HCT116 (cell line): ENCODE measurements at regions not wholly inside any gene's neighbourhood (a gene's known extent, or its start where the extent isn't known, plus 50 kb on each side); places are given as distances from the start of the nearest gene placed in this dataset.

Experiments used
- ATAC-seq: fragments of 200-7000 bp; cut with Tn5 transposase; 2 replicates; pipeline ENCODE4 v1.9.1; 2020; ENCODE audit warnings: mild to moderate bottlenecking, moderate library complexity
- BruUV-seq: library from RNA; stranded (reverse); fragments of 400-500 nt; replicated peaks from 2 replicates; lab custom pipeline; 2021; lab: Mats Ljungman, UMichigan
- CTCF ChIA-PET: fragments of 300-600 bp; sonication (Branson Sonifier 250); formaldehyde crosslinking; loops from one replicate; lab custom pipeline; 2021; ENCODE audit warnings: antibody characterized with exemption; lab: Charles Lee
- POLR2A ChIA-PET: fragments of 300-600, 350-600 bp; sonication (Branson Sonifier 250); formaldehyde crosslinking; loops from one replicate; lab custom pipeline; 2021; ENCODE audit warnings: antibody characterized with exemption; lab: Charles Lee
- RAD21 ChIA-PET, 2 experiments: fragments of 300-600 bp; sonication (Branson Sonifier 250); formaldehyde crosslinking; loops; one replicate each; lab custom pipeline; 2023; ENCODE audit warnings: low total read pairs in 2 of 2; ENCODE audit not compliant: uncharacterized antibody in 2 of 2, unreplicated experiment in 2 of 2, low non-redundant PET in 1 of 2; lab: Charles Lee
- DNase-seq: peaks from one replicate; pipeline ENCODE4 v3.0.0-alpha.2; 2010; ENCODE audit warnings: low read depth, low spot score
- H2AFZ ChIP-seq: fragments of 200-600 bp; shearing (Covaris generic), sonication (generic); 2 replicates; pipeline ENCODE4 v1.6.1; 2017; ENCODE audit warnings: low read depth, mixed run types, mixed read lengths, antibody characterized with exemption, low read length; ENCODE audit not compliant: poor library complexity, severe bottlenecking
- H3K27ac ChIP-seq: 2 replicates; pipeline ENCODE4 v1.5.1; 2012; ENCODE audit warnings: low read depth, low read length
- H3K27me3 ChIP-seq: fragments of 200-600 bp; sonication (generic); 2 replicates; pipeline ENCODE4 v1.6.1; 2016; ENCODE audit warnings: mixed run types, low read length, mixed read lengths; ENCODE audit not compliant: insufficient read depth
- H3K36me3 ChIP-seq, 2 experiments: fragments of 200-500 bp in 1 of 2; fragments of 200-600 bp in 1 of 2; sonication (Bioruptor generic) in 1 of 2; sonication (generic) in 1 of 2; 2 replicates each; pipeline versions ENCODE4 v1.5.1 to v1.6.1; 2014 to 2016; ENCODE audit warnings: low read length in 2 of 2, inconsistent platforms in 1 of 2, mixed read lengths in 1 of 2, mixed run types in 1 of 2; ENCODE audit not compliant: insufficient read depth in 2 of 2, control insufficient read depth in 1 of 2
- H3K4me1 ChIP-seq, 2 experiments: fragments of 200-600 bp in 1 of 2; sonication (generic) in 1 of 2; 2 replicates each; pipeline versions ENCODE4 v1.5.1 to v1.6.1; 2012 to 2017; ENCODE audit warnings: low read length in 2 of 2, inconsistent platforms in 1 of 2, mild to moderate bottlenecking in 1 of 2, mixed read lengths in 1 of 2, mixed run types in 1 of 2, moderate library complexity in 1 of 2; ENCODE audit not compliant: insufficient read depth in 2 of 2, control insufficient read depth in 1 of 2
- H3K4me2 ChIP-seq: fragments of 200-600 bp; sonication (generic); 2 replicates; pipeline ENCODE4 v1.6.1; 2017; ENCODE audit warnings: mixed run types, low read length, mixed read lengths
- H3K4me3 ChIP-seq, 2 experiments: fragments of 200-600 bp in 1 of 2; sonication (generic) in 1 of 2; replicated peaks in 1 of 2; 2 replicates each; pipeline ENCODE4 v1.5.1; 2011 to 2016; ENCODE audit warnings: low read length in 2 of 2, control low read depth in 1 of 2, low read depth in 1 of 2, mild to moderate bottlenecking in 1 of 2, mixed read lengths in 1 of 2, mixed run types in 1 of 2
- H3K79me2 ChIP-seq: fragments of 200-600 bp; sonication (generic); 2 replicates; pipeline ENCODE4 v1.6.1; 2017; ENCODE audit warnings: mild to moderate bottlenecking, mixed run types, low read length, moderate library complexity, mixed read lengths; ENCODE audit not compliant: insufficient read depth
- H3K9ac ChIP-seq: fragments of 200-600 bp; sonication (generic); 2 replicates; pipeline ENCODE4 v1.6.1; 2016; ENCODE audit warnings: low read length, mixed read lengths
- H3K9me2 ChIP-seq: fragments of 200-600 bp; sonication (generic), shearing (Covaris generic); 2 replicates; pipeline ENCODE4 v1.6.1; 2017; ENCODE audit warnings: mixed run types, mild to moderate bottlenecking, moderate library complexity; ENCODE audit not compliant: insufficient read depth
- H3K9me3 ChIP-seq, 2 experiments: fragments of 200-500 bp in 1 of 2; fragments of 200-600 bp in 1 of 2; sonication (Bioruptor generic) in 1 of 2; sonication (generic) in 1 of 2; 2 replicates each; pipeline ENCODE4 v1.6.1; 2014 to 2017; ENCODE audit warnings: low read length in 2 of 2, mixed read lengths in 2 of 2, inconsistent platforms in 1 of 2, low read depth in 1 of 2, mild to moderate bottlenecking in 1 of 2, mixed run types in 1 of 2, moderate library complexity in 1 of 2; ENCODE audit not compliant: control insufficient read depth in 1 of 2, insufficient read depth in 1 of 2
- H4K20me1 ChIP-seq: fragments of 200-600 bp; sonication (generic), shearing (Covaris generic); 2 replicates; pipeline ENCODE4 v1.6.1; 2017; ENCODE audit warnings: mixed run types, mild to moderate bottlenecking, moderate library complexity; ENCODE audit not compliant: insufficient read depth
- EGR1 ChIP-seq: IDR thresholded peaks from 2 replicates; pipeline ENCODE4 v1.6.1; 2012; ENCODE audit warnings: low read depth
- EZH2 ChIP-seq: fragments of 200-600 bp; sonication (generic); IDR thresholded peaks from 2 replicates; pipeline ENCODE4 v1.6.1; 2017; ENCODE audit warnings: antibody characterized with exemption, mixed run types
- EZH2phosphoT487 ChIP-seq: fragments of 200-600 bp; IDR thresholded peaks from 2 replicates; pipeline ENCODE4 v1.6.1; 2018; ENCODE audit warnings: antibody characterized with exemption, borderline replicate concordance
- MAX ChIP-seq: IDR thresholded peaks from 2 replicates; pipeline ENCODE4 v1.6.1; 2012
- POLR2A ChIP-seq: IDR thresholded peaks from 2 replicates; pipeline ENCODE4 v1.7.0; 2011; ENCODE audit warnings: borderline replicate concordance; ENCODE audit not compliant: insufficient read depth, insufficient read length; ENCODE audit errors: extremely low read depth
- YY1 ChIP-seq: IDR thresholded peaks from 2 replicates; pipeline ENCODE4 v1.6.1; 2011; ENCODE audit warnings: low read length, low read depth, moderate library complexity, mild to moderate bottlenecking; ENCODE audit not compliant: insufficient replicate concordance; ENCODE audit errors: extremely low read depth
- ZBTB33 ChIP-seq: IDR thresholded peaks from 2 replicates; pipeline ENCODE4 v1.6.1; 2011; ENCODE audit warnings: mild to moderate bottlenecking, low read length, moderate library complexity; ENCODE audit not compliant: insufficient replicate concordance; ENCODE audit errors: extremely low read depth
- intact Hi-C: fragments of 100-400 bp; cut with micrococcal nuclease; formaldehyde crosslinking; loops from 2 replicates; pipeline ENCODE4 v1.10.0; 2022

GRCh38 chr17:68734187-68734900, 133.2 kb upstream of the FAM20A start:
- Histone ChIP-seq H3K79me2 (no peaks in the 10 kb centered on the region), H3K4me2 (no peak overlapping the region), H3K36me3 (no peaks in the 10 kb centered on the region), H4K20me1 (no peaks in the 10 kb centered on the region), H3K9me2 (no peaks in the 10 kb centered on the region), H2AFZ (no peak overlapping the region), H3K9me3 (no peaks in the 10 kb centered on the region), H3K4me1 (peaks cover 0 to 15% of the 10 kb centered on the region in 2 experiments; a peak in 1 of 4 replicates), H3K4me3 (no peak overlapping the region), H3K27me3 (no peaks in the 10 kb centered on the region), H3K9ac (no peak overlapping the region), H3K27ac (no peak overlapping the region)
- POLR2A ChIA-PET = no interaction called here
- DNase-seq (no peak), ATAC-seq (no peak)
- RAD21 ChIA-PET = no interaction called here
- no TSS peak for BruUV-seq
- TF ChIP-seq POLR2A (no peak), EGR1 (no peak), ZBTB33 (no peak), MAX (no peak), EZH2 (no peak), YY1 (no peak), EZH2phosphoT487 (no peak)
- CTCF ChIA-PET = no interaction called here
- intact Hi-C loops = no loop called here
